ENCODE measurements at regions not wholly inside any gene's neighbourhood (a gene's known extent, or its start where the extent isn't known, plus 50 kb on each side); places are given as distances from the start of the nearest gene placed in this dataset.

GRCh38 chr3:18290157-18290556 is 135.0 kb downstream of the SATB1 start:
- TF ChIP-seq, protein P1, sequence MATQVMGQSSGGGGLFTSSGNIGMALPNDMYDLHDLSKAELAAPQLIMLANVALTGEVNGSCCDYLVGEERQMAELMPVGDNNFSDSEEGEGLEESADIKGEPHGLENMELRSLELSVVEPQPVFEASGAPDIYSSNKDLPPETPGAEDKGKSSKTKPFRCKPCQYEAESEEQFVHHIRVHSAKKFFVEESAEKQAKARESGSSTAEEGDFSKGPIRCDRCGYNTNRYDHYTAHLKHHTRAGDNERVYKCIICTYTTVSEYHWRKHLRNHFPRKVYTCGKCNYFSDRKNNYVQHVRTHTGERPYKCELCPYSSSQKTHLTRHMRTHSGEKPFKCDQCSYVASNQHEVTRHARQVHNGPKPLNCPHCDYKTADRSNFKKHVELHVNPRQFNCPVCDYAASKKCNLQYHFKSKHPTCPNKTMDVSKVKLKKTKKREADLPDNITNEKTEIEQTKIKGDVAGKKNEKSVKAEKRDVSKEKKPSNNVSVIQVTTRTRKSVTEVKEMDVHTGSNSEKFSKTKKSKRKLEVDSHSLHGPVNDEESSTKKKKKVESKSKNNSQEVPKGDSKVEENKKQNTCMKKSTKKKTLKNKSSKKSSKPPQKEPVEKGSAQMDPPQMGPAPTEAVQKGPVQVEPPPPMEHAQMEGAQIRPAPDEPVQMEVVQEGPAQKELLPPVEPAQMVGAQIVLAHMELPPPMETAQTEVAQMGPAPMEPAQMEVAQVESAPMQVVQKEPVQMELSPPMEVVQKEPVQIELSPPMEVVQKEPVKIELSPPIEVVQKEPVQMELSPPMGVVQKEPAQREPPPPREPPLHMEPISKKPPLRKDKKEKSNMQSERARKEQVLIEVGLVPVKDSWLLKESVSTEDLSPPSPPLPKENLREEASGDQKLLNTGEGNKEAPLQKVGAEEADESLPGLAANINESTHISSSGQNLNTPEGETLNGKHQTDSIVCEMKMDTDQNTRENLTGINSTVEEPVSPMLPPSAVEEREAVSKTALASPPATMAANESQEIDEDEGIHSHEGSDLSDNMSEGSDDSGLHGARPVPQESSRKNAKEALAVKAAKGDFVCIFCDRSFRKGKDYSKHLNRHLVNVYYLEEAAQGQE (IDR thresholded peaks at IDR 0.05; ENCODE audit: low read depth): no peak
- TF ChIP-seq YY1 (IDR thresholded peaks at IDR 0.05; ENCODE audit: low read depth): no peak
- TF ChIP-seq CEBPB (IDR thresholded peaks at IDR 0.05): no peak
- no peak for TF ChIP-seq RAD21 (IDR thresholded peaks at IDR 0.05; ENCODE audit: low read depth)
- TF ChIP-seq CREB1 (IDR thresholded peaks at IDR 0.05; ENCODE audit: low read depth): no peak
- TF ChIP-seq TAF1 (IDR thresholded peaks at IDR 0.05; ENCODE audit: low read depth): no peak

Data from Ishikawa (cell line).